Astrocyte (in vitro differentiated cells and primary cell): ENCODE measurements at regions not wholly inside any gene's neighbourhood (a gene's known extent, or its start where the extent isn't known, plus 50 kb on each side); places are given as distances from the start of the nearest gene placed in this dataset.

Experiments
- EZH2 ChIP-seq: IDR thresholded peaks from 2 replicates; pipeline ENCODE4 v1.6.1; 2012; ENCODE audit warnings: mild to moderate bottlenecking, low read length, inconsistent platforms; ENCODE audit not compliant: insufficient read depth
- TF ChIP-seq, protein P1 (sequence below): IDR thresholded peaks from 2 replicates; pipeline ENCODE4 v1.5.1; 2011; ENCODE audit warnings: low read depth, mild to moderate bottlenecking, inconsistent platforms, low read length, moderate library complexity; ENCODE audit not compliant: insufficient read depth

DNA sequence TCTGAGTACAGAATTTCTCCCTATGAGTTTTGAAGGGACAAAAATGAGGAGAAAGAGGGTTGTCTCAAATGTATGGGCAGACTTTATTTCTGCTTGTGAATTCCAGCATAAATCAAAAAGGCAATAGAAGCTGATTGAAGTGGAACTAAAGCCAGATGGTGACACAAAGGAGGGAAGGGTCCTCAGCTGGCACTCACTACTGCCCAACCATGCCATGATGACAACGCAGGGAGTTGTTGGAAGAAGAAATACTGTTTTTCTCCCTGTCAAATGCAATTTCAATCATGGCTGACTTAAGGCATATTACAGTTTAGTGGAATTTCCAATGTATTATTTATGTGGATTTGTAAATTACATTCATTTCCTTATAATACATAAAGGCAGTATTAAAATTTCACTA is 805.8 kb downstream of the ADGRL2 start:
- TF ChIP-seq, protein P1, sequence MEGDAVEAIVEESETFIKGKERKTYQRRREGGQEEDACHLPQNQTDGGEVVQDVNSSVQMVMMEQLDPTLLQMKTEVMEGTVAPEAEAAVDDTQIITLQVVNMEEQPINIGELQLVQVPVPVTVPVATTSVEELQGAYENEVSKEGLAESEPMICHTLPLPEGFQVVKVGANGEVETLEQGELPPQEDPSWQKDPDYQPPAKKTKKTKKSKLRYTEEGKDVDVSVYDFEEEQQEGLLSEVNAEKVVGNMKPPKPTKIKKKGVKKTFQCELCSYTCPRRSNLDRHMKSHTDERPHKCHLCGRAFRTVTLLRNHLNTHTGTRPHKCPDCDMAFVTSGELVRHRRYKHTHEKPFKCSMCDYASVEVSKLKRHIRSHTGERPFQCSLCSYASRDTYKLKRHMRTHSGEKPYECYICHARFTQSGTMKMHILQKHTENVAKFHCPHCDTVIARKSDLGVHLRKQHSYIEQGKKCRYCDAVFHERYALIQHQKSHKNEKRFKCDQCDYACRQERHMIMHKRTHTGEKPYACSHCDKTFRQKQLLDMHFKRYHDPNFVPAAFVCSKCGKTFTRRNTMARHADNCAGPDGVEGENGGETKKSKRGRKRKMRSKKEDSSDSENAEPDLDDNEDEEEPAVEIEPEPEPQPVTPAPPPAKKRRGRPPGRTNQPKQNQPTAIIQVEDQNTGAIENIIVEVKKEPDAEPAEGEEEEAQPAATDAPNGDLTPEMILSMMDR = no peak
- TF ChIP-seq EZH2 = no peak
